CD4-positive, alpha-beta T cell treated with Interleukin-21 for 1 hour (primary cell): ENCODE measurements at regions not wholly inside any gene's neighbourhood (a gene's known extent, or its start where the extent isn't known, plus 50 kb on each side); places are given as distances from the start of the nearest gene placed in this dataset.

Source experiments
- DNase-seq: peaks from one replicate; pipeline ENCODE4 v3.0.0-alpha.2; 2020

DNA sequence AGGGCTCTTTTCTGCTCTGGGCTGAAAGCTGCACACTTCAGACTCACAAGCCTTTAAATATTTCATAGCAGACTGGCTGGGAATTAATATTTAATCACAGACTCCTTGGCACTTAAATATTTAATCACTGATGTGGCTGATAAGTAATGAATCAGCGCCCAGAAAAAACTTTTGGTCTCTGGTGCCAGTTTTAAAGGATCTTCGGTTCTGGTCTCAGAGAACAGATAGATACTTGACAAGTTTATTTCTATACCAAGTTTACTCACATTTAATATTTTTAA, 201.2 kb downstream of the MYCN start:
- DNase-seq: no peak

DNA sequence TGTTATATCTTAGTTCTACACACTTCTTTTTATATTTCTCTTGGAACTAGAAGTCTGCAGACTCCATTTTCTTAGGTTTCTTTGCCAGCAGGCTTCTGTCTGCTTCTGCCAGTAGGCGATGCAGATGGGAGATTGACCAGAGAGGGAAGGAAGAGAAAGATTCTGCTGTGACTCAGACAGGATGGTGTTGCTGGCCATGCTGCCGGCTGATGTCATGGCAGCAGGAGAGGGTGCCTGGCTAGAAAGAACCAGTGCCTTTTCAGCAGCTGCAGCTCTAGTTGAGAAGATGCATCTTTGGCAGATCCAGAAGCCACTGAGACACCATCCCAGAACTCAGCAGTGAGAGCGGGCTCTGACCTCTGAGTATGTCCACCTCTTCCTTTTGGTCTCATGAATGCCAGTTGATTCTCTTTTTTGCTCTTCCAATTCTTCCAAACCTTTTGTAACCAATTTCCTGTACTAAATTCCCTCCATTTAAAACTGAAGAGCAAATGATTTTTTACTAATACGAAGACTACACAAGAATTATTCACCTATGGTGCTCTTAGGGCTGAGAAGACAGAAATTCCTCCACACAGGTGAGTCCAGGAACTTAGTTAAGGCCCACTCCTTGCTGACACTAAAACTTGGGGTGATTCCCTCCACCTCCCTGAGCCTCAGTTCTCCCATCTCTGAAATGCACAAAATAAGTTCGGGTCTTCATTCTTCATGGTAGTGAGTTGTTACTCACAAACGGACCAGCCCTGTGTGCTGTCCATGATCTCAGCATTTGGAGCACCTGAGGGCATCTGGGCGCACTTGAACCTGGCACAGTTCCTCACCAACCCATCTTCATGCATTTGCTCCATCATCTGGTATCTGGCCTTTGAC, 200.7 kb downstream of the MYCN start:
- DNase-seq: no peak

DNA sequence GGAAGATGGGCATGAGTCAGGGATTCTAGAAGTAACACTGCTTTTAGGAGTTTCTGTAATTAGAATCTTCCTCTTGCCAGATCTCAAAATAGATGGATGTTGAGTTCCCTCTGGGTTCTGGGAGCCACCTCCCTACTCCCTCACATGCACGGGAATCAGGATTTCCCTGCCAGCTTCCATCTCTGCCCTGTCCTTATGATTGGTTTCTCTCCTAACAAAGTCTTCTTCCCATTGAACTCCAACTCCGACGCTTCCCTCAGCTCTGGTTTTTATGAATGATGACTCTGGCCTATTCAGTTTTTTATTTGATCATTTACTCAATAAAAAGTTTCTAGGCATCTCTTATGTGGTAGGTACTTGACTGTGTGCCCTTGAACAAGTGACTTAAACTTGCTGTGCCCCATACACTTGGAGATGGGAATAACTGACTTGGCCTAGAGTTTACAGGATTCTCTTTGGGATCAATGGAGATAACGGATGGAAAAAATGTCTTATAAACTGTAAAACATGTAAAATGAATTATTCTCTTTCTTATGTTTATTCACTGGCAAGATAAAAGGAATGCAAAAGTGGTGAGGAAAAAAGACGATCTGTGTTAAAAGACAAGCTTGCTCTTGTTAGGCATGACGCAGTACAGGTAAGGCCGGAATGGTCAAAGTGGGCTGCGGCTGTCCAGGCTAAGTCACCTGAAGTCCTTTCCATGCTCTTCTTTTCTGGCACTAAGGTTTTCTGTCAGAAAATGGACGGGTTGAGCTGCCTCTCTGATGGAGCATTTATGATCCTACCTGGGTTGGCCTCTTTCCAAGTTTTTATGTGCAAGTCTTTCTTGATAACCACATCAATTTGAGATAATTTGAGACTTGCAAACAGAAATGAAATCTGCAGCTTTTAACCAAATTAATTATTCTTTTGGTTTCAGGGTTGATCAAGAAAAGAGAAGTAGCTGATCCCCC, 199.6 kb downstream of the MYCN start:
- no peak for DNase-seq

DNA sequence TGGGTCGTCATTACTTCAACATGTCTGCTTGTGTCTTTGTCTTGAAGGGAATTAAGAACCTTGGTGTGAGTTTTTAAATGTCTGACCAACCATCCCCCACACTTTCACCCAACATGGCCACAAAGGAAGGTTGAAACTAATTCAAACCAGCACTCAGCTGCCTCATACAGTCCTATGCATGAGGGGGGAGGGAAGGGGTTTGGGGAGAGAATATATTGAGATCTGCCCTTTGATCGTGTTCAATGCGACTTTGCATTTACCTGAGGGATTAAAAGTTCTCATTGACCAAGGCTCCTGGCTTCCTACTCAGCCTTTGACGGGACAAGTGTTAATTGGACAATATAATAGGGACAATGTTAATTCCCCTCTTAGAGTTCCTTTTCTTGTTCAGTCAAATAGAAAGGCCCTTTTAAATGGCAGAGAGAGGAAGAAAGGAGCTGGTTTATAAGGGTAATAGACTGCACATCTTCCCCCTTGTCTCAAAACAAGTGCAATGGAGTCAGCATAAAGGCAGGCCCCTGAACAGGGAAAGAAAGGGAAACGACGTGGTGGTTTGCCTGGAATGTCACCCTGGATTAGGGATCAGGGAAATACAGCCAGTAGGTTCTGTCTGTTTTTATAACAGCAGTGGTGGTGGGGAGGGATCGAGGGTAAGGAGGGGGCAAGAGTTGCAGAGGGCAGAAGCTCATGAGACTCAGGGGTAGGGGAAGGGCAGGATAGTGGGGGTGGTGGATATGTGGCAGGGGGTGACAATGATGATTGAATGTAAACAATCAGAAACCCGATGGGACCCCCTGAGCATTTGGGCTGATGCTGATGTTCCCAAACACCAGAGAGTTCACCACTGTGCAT, 198.7 kb downstream of the MYCN start:
- no peak for DNase-seq

DNA sequence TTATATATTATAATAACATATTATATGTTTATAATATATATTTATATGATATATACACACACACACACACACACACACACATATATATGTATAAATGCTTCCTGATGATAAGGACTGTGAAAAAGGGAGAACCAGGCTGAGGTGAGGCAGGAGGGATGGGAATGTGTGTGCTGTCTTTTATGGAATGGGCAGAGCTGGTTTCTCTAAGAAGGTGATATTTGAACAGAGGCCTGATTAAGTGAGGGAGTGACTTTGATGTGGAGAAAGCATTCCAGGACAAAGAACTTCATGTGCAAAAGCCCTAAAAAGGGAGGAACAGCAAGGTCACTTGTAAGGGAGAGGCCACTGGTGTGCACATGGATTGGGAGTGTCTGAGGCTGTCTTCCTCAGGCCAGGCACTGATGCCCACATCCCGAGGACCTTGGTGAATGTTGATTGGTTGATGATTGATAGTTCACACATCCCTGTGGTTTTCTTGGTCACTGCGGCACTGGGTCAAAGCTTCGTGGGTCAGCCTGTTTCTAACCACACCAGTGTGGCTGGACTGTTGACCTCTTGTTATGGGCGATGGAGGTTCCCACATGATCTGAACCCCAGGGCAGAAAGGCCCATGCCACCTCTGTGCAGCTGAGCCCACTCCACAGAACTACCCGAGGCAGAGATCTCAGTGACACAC, 196.9 kb downstream of the MYCN start:
- no peak for DNase-seq

DNA sequence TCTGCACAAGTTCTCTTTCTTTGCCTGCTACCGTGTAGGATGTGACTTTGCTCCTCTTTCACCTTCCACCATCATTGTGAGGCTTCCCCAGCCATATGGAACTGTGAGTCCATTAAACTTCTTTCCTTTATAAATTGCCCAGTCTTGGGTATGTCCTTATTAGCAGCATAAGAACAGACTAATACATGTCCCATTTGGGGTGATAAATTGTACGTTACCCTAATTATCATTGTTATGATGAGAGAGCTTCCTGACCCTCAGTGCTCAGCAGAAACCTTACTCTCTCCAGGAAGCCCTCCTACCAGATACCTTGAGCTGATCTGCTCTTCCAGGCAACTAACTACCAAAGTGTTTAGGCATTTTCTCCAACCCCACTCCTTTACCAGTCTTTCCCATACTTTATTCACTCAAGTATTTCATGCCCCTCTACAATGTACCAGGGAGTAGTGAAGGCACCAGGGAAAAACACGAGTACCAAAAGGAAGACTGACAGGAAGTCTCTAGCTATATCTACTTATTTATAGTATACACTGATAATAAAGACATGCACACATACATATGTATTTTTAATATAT, 196.2 kb downstream of the MYCN start:
- DNase-seq: no peak

DNA sequence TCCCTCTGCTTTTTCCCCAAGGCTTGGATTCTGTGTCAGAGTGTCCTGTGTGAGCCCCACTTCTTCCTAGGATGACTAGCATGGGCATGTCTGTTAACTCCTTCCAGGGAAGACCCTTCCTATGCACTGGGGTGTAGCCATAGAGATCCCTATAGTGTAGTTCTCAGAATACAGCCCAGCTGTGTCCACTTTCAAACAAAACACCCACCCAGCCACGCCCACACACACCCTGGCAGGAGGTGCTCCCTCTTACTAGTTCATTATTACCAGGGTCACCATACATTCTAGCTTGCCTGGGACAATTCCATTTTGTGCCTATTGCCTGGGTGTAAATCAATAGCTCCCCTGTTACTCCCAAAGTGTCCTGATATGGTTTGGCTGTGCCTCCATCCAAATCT, 195.6 kb downstream of the MYCN start:
- no peak for DNase-seq

DNA sequence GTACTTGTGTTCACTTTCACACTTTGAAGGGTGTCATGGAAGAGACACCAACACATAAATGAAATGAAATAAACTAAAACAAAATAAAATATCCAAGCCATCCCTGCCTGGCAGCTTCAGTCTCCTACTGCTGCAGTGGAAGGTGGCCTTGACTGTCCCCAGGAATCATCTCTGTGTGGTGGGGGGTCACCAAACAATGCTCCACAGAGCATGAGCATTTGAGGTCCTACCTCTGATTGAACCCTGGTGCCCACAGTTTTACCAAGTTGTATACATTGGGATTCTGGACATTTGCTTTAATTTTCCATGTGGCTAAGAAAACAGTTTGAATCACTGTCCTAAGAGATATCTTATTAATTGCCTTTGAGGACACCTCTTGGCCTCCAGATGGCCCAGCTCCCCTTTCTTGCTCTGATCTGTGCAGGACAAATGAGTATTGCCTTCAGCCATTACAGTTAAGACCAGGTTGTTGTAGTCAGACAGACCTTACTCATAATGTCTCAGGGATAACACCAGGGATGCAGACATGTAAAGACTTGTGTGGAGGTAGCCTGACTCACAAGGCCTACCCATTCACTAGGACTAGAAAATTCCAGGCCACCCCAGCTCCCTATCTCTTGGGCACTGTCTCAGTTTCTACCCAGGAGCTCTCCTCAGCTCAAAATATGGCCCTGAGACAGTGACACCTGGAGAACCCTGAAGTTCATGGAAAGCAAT, 195.0 kb downstream of the MYCN start:
- DNase-seq: no peak

DNA sequence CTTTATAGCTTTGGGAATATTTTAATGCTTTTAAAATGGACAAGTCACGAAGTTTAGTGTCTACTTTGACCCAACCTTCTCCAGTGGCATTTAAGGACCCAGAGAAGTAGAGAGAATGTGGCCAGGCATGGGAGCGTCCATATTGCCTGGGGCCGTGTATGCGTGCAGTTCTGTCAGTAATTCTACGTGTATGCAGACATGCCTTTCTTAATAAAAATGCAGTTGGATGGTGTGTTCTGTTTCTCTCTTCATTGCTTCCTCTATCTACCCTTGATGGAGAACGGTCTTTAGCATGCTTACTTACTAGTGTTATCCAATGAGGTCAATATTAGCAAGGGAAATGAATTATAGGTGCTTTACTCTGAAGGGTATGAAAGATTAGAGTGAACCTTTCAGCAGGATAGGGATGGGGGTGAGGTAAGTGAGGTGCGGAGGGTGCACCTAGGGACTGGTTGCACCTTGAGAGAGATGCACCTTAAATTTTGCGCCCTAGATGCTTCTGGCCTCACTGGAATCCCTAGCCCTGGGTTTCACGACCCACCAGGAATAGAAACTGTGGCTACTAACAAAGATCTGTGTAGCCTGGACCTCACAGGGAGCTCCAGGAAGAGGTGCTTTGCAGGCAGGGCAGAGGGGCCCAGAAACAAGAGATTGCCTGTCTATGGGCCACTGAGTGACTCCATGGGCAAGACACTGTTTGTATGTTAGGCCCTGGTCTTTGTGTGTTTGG, 194.3 kb downstream of the MYCN start:
- no peak for DNase-seq

DNA sequence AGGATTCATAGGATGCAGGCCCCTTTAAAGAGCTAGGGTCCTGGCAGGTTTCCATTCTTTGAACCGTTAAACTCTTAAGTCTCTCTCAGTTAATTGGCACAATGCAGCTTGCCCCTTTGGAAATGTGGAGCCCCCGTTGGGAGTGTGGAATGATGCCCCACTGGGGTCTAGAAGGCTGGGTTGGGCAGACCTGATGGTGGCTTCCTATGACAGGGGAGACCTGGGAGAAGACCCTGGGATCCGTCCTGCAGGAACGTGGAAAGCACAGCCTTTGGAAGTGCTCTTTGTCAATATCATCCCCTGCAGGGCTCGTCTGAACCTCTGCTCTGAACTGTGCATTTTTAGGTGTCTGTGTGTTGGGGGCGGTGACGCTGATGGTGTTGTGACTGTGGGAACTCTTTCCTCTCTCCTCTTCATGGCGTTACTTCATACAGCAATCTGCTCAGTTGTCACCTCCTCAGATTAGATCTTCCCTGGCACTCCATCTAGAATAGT, 190.6 kb downstream of the MYCN start:
- no peak for DNase-seq

DNA sequence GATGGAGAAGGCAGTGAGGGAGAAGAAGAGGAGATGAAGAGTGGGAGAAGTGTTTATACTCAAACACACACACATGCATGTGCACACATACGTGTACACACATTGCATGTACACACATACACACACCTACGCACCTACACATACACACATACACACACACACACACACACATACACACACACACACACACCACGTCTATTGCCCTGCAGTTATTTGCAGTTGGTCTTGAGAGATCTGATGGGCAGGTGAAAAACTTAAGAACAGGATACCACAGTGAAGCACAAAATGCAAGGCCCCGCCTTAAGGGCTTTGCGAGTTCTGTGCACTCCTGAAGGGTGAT, 190.2 kb downstream of the MYCN start:
- no peak for DNase-seq

DNA sequence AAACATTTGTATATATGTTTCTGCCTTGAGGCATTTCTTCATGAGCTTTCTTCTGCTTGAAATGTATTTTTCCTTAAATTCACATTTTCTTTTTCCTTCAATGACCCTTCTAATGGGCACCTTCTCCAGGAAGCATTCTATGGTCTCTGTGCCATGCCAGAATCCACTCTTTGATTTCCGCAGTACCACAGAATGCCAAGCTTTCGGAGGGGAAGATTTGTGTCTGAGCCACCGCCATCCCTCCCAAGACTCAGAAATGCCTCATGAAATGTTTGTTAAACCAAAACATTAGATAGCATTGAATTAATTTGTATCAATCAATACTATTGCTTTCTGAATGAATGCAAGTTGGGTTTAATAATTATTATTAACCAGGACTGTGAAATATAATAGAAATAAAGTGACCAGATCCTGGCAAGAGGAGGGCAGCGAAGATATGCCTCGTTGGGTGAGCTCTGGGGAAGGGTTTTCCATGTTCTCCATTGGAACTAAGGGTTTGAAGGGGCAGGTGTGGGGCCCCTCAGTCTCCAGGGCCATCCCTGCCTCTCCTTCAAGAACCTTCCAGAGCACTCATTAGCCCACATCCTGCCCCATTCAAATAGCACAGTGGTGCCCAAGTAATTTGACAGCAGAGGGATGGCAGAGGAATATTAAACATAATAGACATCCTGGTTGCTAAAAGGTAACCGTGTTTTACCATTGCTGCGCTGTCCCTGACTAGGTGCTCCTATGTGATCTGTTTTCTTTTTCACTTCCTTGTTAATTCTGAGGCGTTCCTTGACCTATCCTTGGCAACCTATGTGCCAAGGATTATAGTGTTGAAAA, 189.6 kb downstream of the MYCN start:
- no peak for DNase-seq

DNA sequence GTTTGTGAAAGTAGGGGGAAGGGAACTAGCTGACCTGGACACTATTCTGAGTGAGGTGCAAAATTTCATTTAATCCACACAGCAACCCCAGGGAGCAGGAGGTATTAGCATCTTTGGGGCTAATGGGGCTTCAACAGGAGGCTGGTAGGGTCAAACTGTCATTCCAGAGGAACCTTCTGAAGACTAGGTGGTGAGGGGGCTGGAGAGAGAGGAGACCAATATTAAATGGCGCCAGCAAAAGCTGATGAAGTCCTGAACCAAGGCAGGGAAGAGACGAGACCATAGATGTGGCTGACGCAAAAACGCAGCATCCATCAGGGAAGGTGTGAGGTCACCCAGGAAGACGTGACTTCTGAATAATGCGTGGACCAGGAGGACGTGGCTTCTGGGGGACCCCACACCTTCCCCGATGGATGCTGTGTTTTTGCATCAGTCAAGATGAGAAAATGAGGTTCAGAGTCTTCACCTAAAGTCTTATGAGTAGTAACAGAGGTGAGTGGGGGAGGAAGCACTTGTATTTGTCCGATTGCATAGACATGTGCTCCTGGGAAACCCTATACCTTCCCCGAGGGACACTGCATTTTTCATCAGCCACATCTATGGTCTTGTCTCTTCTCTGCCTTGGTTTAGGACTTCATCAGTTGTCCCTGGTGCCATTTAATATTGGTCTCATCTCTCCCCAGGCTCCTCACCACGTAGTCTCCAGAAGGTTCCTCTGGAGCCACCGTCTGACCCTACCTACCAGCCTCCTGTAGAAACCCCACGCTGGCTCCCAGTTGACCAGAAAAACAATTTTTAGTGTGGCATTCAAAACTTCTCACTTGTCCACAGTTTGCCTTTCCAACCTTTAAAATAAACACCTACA, 188.6 kb downstream of the MYCN start:
- DNase-seq: no peak

DNA sequence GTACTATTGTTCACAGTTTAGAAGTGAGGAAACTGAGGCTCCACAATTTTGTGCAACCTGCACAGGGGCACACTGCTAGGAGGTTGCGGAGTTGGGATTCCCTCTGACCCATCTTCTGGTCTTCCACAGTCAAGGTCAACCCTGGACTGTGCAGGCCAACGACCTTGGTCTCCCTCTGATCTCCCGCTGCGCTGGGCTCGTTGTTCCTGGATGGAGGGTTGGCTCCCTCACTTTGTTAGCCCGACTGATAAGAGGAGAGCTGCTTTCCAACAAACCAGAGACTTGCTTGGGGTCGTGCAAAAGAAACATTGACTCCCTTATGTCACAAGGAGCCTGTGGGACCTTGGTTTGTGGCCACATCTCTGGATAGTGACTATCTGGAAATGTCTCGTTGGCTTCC, 187.6 kb downstream of the MYCN start:
- DNase-seq: no peak

DNA sequence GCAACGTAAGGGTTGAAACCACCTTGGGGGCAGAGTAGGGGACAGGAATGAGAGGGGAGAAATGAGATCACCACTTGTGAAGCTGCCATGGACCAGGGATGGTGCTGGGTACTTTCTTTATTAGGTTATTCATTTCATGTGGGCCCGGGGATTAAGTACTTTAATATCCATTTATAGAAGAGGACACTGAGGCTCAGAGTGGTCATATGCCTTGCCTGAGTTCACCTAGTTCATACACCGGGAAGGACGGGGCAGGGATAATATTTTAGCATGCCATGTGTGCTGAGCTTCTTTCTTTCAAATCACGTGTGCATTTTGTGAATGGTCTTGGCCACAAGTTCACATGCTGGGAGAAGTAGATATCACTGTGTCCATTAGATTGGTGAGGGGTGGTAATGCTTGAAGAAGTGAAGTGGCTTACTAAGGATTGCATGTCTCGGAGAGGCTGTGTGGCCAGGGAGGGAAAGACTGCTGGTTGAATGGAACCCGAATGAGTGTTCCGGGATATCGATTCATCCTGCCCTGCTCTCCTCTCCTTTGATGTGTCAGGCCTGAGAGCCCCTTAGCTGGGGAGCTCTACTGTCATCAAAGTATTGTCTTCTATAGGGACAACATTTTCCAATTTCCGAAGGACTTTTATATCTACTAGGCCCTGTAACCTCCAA, 187.1 kb downstream of the MYCN start:
- DNase-seq: no peak

DNA sequence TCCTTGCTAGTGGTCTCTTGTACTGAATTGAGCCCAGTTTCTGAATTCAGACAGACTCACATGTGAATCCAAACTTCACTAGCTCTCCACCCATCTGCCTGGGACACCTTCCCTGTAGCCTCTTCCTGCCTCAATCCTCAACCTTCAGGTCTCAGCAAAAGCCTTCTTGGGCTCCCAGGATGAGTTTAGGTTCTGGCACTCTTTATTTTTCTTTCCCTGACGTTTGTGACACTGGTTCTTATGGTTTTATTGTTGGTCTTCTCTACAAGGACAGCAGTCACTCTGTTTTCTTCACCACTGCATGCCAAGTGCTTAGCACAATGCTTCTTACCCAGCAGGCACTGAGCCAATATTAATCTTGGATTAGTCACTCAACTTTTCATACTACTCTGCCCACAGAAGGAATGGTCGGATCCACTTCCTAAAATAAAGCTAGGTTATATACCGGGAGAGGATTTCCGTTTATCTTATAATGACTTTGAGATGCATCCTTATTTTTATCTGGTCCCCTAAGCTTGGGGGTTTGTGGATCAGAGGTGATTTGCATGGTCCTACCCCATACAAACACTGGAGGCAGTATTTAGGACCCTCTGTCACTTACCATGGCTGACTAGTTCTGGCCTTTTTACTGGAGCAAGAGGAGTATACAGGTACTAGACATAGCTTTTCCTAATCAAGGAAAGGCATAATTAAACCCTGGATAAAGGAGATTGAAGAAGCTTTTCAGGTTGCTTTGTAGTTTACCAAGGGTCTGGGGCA, 186.3 kb downstream of the MYCN start:
- no peak for DNase-seq
